ENCODE measurements at regions not wholly inside any gene's neighbourhood (a gene's known extent, or its start where the extent isn't known, plus 50 kb on each side); places are given as distances from the start of the nearest gene placed in this dataset.
A peak's percentile ranks its signal among the peaks of the same experiment; 100 is the strongest.

- no peak for TF ChIP-seq CTCF (IDR thresholded peaks at IDR 0.05)
- TF ChIP-seq POLR2A (IDR thresholded peaks at IDR 0.05; ENCODE audit: low read depth), result no peak
- TF ChIP-seq POLR2AphosphoS5 (IDR thresholded peaks at IDR 0.05), result peak; percentile 81 to 90
- peak; percentile 72 for TF ChIP-seq EP300 (IDR thresholded peaks at IDR 0.05)
Observed at GRCh38 chr7:25795824-25796235, 356.2 kb upstream of the NFE2L3 start.
